HG03196 (cell line): ENCODE measurements at regions not wholly inside any gene's neighbourhood (a gene's known extent, or its start where the extent isn't known, plus 50 kb on each side); places are given as distances from the start of the nearest gene placed in this dataset.

Experiments used
- ATAC-seq: cut with Tn5 transposase; IDR thresholded peaks from one replicate; pipeline ENCODE4 v1.9.1; 2021; ENCODE audit not compliant: unreplicated experiment

DNA sequence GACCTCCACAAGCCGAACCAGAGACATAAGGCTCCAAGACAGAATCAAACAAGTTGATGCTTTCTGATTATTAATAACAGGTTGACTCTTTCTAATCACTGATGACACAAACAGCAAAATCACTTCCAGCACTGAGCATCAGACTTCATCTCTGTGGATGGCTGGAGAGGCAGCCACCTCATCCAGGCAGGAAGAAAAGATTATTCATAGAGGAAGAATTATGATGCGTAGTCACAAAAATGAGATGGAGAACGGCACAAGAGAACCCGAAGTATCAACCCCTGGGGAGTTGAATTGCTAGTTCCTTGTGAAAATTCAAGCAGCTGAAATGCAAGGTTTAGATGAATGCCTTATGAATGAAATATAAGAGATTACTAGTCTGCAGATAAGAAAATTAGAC is 49.9 kb upstream of the LMCD1 start:
- ATAC-seq = no peak
